ENCODE measurements at regions not wholly inside any gene's neighbourhood (a gene's known extent, or its start where the extent isn't known, plus 50 kb on each side); places are given as distances from the start of the nearest gene placed in this dataset.

DNA sequence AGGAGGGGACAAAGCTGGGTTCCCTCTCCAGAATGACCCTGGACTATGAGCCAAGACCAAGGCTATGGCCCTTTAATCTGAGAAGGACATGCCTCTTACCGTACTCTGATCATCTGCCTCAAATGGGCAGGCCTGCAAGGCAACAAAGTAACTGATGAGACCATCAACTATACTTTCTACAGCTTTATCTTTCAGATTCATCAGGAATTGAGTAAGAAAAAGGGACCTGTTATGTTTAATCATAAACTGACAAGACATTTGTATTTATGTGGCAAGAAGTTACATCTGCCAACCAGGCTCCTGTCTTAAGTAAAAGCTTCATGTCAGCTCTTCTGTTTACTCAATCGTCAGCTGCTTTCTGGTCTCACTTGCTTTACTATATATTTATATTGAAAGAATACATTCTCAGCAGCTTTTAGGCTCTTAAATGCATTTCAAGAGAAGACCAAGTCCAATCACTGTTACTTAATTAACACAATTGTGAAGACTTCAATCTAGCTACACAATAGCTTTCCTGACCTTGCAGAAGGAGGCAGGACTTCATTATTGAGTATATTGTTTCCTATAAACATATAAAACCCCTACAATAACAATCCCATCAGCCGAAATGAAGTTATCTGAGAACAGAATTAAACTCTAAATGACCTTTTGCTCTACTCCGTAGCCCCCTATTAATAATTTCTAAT lies 163.8 kb downstream of the ETAA1 start:
- no peaks in the 10 kb centered on the region for H3K36me3 ChIP-seq (replicated peaks in 1 of 2; ENCODE audit: insufficient read depth in 1 of 2, low read depth in 2 of 2)
- H3K27ac ChIP-seq, result peak overlapping the region; percentile 53 to 81 (median 73)
- no peak overlapping the region for H3K4me3 ChIP-seq
- H3K27me3 ChIP-seq, result no peaks in the 10 kb centered on the region
- intact Hi-C loops (cut with DNase I), result no loop called here
- TF ChIP-seq, protein P1, sequence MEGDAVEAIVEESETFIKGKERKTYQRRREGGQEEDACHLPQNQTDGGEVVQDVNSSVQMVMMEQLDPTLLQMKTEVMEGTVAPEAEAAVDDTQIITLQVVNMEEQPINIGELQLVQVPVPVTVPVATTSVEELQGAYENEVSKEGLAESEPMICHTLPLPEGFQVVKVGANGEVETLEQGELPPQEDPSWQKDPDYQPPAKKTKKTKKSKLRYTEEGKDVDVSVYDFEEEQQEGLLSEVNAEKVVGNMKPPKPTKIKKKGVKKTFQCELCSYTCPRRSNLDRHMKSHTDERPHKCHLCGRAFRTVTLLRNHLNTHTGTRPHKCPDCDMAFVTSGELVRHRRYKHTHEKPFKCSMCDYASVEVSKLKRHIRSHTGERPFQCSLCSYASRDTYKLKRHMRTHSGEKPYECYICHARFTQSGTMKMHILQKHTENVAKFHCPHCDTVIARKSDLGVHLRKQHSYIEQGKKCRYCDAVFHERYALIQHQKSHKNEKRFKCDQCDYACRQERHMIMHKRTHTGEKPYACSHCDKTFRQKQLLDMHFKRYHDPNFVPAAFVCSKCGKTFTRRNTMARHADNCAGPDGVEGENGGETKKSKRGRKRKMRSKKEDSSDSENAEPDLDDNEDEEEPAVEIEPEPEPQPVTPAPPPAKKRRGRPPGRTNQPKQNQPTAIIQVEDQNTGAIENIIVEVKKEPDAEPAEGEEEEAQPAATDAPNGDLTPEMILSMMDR (IDR thresholded peaks at IDR 0.05), result no peak
- TF ChIP-seq POLR2A (IDR thresholded peaks at IDR 0.05), result no peak
- H3K4me1 ChIP-seq, result peaks cover 39% of the 10 kb centered on the region
- 20 to 24% methylated on average over 4 of the region's 4 CpGs for WGBS, 2 donors
- H3K9me3 ChIP-seq, result no peaks in the 10 kb centered on the region
- no peak for ATAC-seq
- DNase-seq, result no peak

DNA sequence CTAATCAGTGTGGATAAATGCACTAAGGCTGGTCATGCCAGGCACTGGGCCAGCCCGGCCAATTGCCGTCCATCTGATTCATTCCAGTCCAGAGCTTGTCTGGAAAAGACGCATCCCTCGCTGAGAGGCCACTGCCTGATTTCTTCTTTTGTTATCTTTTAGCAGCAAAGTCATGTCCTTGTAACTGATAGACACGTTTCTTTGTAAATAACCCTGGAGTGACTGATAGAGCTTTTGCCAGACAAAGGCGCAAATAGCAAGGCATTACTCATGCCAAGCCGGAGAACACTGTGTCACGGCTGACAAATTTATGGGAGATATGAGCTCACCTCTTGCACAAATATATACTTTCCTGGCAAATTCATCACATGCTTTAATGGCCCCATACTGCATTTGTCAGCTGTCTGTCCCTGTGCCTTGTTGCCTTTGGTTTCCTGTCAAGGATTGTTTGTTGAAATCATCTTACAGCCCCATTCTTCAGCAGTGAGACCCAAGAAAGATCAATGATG lies 164.4 kb downstream of the ETAA1 start:
- H3K27ac ChIP-seq, result peak overlapping the region; percentile 53 to 81 (median 73)
- DNase-seq, result peak; percentile 76 to 88 (median 80)

DNA sequence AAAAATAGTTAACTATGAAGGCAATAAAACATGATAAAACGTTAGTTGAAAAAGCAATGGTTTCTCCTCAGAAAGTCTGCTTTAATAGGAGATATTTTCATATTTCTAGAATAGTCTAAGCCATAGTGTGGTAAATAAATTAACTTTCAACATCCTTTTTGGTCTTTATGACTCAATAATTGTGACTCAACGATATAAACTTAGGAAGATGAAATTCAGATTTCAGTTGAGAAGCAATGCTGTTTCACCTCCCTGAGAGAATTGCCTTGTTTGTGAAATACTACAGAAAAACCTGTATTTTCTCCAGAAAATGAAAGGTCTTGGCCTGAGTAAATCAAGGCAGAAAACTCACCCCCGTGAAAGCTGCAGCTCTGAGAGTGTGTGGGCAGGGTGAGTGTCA lies 166.9 kb downstream of the ETAA1 start:
- no peaks in the 10 kb centered on the region for H3K9me3 ChIP-seq
- TF ChIP-seq, protein P1 (IDR thresholded peaks at IDR 0.05), result no peak
- TF ChIP-seq POLR2A (IDR thresholded peaks at IDR 0.05), result no peak
- no peaks in the 10 kb centered on the region for H3K36me3 ChIP-seq (replicated peaks in 1 of 2; ENCODE audit: insufficient read depth in 1 of 2, low read depth in 2 of 2)
- peak overlapping the region in 3 of 4 donors; percentile 19 to 81 (median 71) for H3K27ac ChIP-seq
- DNase-seq, result no peak
- 65 to 70% methylated on average over 3 of the region's 3 CpGs for WGBS, 2 donors
- no peaks in the 10 kb centered on the region for H3K27me3 ChIP-seq
- no peak for ATAC-seq
- intact Hi-C loops (cut with DNase I), result no loop called here
- H3K4me3 ChIP-seq, result no peak overlapping the region
- H3K4me1 ChIP-seq, result peaks cover 55% of the 10 kb centered on the region

More for the DNA sequence above, 164.4 kb downstream of the ETAA1 start:
- H3K36me3 ChIP-seq (replicated peaks in 1 of 2; ENCODE audit: insufficient read depth in 1 of 2, low read depth in 2 of 2), result no peaks in the 10 kb centered on the region
- peaks cover 42% of the 10 kb centered on the region for H3K4me1 ChIP-seq
- H3K4me3 ChIP-seq, result no peak overlapping the region
- peak; percentile 96 for ATAC-seq
- intact Hi-C loops (cut with DNase I), result no loop called here
- no peaks in the 10 kb centered on the region for H3K27me3 ChIP-seq
- 6 to 13% methylated on average over 8 of the region's 8 CpGs for WGBS, 2 donors
- no peaks in the 10 kb centered on the region for H3K9me3 ChIP-seq
- peak in 2 of 3 donors; percentile 16 to 27 for TF ChIP-seq POLR2A (IDR thresholded peaks at IDR 0.05)
- TF ChIP-seq, protein P1 (IDR thresholded peaks at IDR 0.05), result no peak

DNA sequence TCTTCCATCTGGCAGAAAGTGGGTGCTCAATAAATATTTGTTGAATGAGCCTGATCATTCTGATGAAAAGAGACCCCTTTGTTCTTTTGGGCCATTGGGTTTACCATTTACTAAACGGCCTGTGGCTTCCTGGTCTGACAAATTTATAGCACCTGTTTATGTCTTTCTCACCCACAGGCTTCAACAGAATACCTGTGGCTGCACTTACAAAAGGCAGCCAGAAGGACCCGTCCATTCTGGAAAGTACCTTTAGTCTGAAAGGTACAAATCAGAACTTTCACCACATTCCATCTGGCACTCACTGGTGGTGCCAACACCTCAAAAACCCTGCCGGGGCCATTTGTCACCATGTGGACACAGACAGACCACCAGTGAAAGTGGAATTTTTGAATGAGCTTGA lies 167.5 kb downstream of the ETAA1 start:
- DNase-seq, result peak in 2 of 4 donors; percentile 8 to 18
- Histone ChIP-seq H3K9me3 (no peaks in the 10 kb centered on the region), H3K36me3 (replicated peaks in 1 of 2; ENCODE audit: insufficient read depth in 1 of 2, low read depth in 2 of 2) (no peaks in the 10 kb centered on the region), H3K4me3 (no peak overlapping the region), H3K27ac (peak overlapping the region in 3 of 4 donors; percentile 19 to 81 (median 71)), H3K27me3 (no peaks in the 10 kb centered on the region), H3K4me1 (peaks cover 55% of the 10 kb centered on the region)
- 71% methylated on average over 3 of the region's 3 CpGs for WGBS, 2 donors
- TF ChIP-seq POLR2A (IDR thresholded peaks at IDR 0.05), result peak in 1 of 3 donors; percentile 8
- TF ChIP-seq, protein P1 (IDR thresholded peaks at IDR 0.05), result no peak
- ATAC-seq, result no peak
- intact Hi-C loops (cut with DNase I), result no loop called here

DNA sequence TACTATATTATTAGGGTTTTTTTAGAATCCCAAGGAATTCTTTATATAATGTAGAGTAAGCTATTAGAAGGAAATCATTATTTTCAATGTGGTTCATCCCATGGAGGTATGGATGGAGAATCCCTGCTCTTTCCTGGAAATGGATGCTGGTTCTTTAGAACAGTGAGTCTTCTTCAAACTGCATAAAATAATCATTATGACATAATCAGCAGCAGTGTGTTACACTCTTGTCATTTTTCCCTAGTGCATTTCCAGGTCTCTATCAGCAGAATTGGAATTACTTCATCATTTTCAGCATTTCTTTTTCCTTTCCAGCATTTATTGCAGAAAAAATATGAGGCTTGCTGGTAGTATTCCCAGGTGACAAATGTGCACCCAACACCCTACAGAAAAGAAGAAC lies 168.1 kb downstream of the ETAA1 start:
- no peak for TF ChIP-seq POLR2A (IDR thresholded peaks at IDR 0.05)
- TF ChIP-seq, protein P1 (IDR thresholded peaks at IDR 0.05), result no peak
- Histone ChIP-seq H3K27me3 (no peaks in the 10 kb centered on the region), H3K27ac (peak overlapping the region in 2 of 4 donors; percentile 71 to 81)

More for the DNA sequence above, 168.1 kb downstream of the ETAA1 start:
- Histone ChIP-seq H3K4me3 (no peak overlapping the region), H3K9me3 (no peaks in the 10 kb centered on the region), H3K36me3 (replicated peaks in 1 of 2; ENCODE audit: insufficient read depth in 1 of 2, low read depth in 2 of 2) (no peaks in the 10 kb centered on the region), H3K4me1 (peaks cover 51% of the 10 kb centered on the region)
- intact Hi-C loops (cut with DNase I), result no loop called here
- ATAC-seq (no peak), DNase-seq (no peak)

All from body of pancreas (tissue), 4 donors.